Stomach (tissue), 8 donors: ENCODE measurements at regions not wholly inside any gene's neighbourhood (a gene's known extent, or its start where the extent isn't known, plus 50 kb on each side); places are given as distances from the start of the nearest gene placed in this dataset.

Experiments used
- DNase-seq, 2 donors: peaks; one replicate each; pipeline versions ENCODE4 v3.0.0 to v3.0.0-alpha.2; 2013 to 2019
- H3K27ac ChIP-seq, 5 donors: fragments of 200-600 bp in 4 of 5; sonication (generic) in 4 of 5; one replicate each; pipeline ENCODE4 v1.5.1; 2013 to 2019; ENCODE audit warnings: mild to moderate bottlenecking in 1 of 5, moderate library complexity in 1 of 5
- H3K27me3 ChIP-seq, 3 donors: fragments of 200-600 bp; sonication (generic); one replicate each; pipeline ENCODE4 v1.5.1; 2017 to 2019; ENCODE audit warnings: mixed run types in 1 of 3
- H3K36me3 ChIP-seq, 4 donors: fragments of 200-600 bp; sonication (generic); 1 replicate in 3 of 4; 2 replicates in 1 of 4; pipeline ENCODE4 v1.5.1; 2016 to 2019
- H3K4me1 ChIP-seq, 4 donors: fragments of 200-600 bp; sonication (generic); one replicate each; pipeline ENCODE4 v1.5.1; 2016 to 2019
- H3K4me3 ChIP-seq, 4 donors: fragments of 200-600 bp; sonication (generic) in 3 of 4; one replicate each; pipeline ENCODE4 v1.5.1; 2016 to 2019; ENCODE audit warnings: mild to moderate bottlenecking in 1 of 4
- H3K9me3 ChIP-seq, 4 donors: fragments of 200-600 bp; sonication (generic); one replicate each; pipeline ENCODE4 v1.5.1; 2016 to 2019
- CTCF ChIP-seq, 7 experiments: fragments of 450-650 bp in 4 of 7; fragments of 200-600 bp in 3 of 7; sonication (generic) in 3 of 7; IDR thresholded peaks; one replicate each; pipeline ENCODE4 v1.5.1; 2016 to 2019; ENCODE audit warnings: antibody characterized with exemption in 7 of 7, control low read depth in 2 of 7, mild to moderate bottlenecking in 1 of 7
- EP300 ChIP-seq: sonication (generic); formaldehyde crosslinking; IDR thresholded peaks from one replicate; pipeline ENCODE4 v1.6.1; 2017; ENCODE audit warnings: antibody characterized with exemption
- POLR2A ChIP-seq, 4 donors: fragments of 450-650 bp; IDR thresholded peaks; one replicate each; pipeline ENCODE4 v1.6.1; 2016; ENCODE audit warnings: antibody characterized with exemption in 4 of 4, control low read depth in 2 of 4, mild to moderate bottlenecking in 1 of 4, moderate library complexity in 1 of 4
- POLR2AphosphoS5 ChIP-seq, 3 donors: sonication (generic); formaldehyde crosslinking; IDR thresholded peaks; one replicate each; pipeline ENCODE4 v1.6.1; 2016; ENCODE audit warnings: antibody characterized with exemption in 3 of 3
- WGBS, 5 donors: extraction: QIAGEN DNeasy Blood & Tissue Kit in 3 of 5; methylation state at CpG; one replicate each; pipeline versions ENCODE4 v1.1.5 to v1.1.7; 2013 to 2018; 5-methylcytosine and 5-hydroxymethylcytosine counted together
- intact Hi-C: fragments of 100-400 bp; cut with DNase I; formaldehyde crosslinking; loops from one replicate; pipeline ENCODE4 v1.15.1; 2023; ENCODE audit warnings: low total_unique reads
- donor health status: healthy with polysubstance abuse.
- donor health status: Bipolar disorder and iron deficiency.
- donor health status: healthy.

DNA sequence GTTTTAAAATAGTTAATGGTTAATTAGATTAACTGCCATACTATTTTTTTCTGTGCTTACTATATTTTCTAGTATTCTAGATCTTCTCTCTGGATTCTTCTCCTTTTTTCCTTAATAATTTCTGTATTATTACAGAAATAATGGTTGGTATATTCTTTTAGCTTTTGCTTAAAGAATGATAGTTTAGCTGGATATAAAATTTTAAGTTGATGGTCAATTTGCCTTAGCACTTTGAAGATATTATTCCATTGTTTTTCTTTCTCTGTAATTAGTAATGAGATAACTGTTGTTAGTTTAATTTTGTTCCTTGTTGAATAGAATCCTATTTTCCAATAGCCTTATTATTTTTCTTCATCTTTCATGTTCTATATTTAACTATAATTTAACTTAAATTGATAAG lies 99.9 kb upstream of the NCAM1 start:
- H3K36me3 ChIP-seq = no peaks in the 10 kb centered on the region
- no peak overlapping the region for H3K27ac ChIP-seq
- intact Hi-C loops = no loop called here
- H3K9me3 ChIP-seq = peaks cover 0 to 11% (median 4%) of the 10 kb centered on the region in 4 donors
- no peak for DNase-seq
- H3K4me1 ChIP-seq = no peaks in the 10 kb centered on the region
- no peak overlapping the region for H3K4me3 ChIP-seq
- H3K27me3 ChIP-seq = no peaks in the 10 kb centered on the region
- TF ChIP-seq POLR2A (IDR thresholded peaks at IDR 0.05) (no peak), POLR2AphosphoS5 (IDR thresholded peaks at IDR 0.05) (no peak), CTCF (IDR thresholded peaks at IDR 0.05) (no peak), EP300 (no peak)

DNA sequence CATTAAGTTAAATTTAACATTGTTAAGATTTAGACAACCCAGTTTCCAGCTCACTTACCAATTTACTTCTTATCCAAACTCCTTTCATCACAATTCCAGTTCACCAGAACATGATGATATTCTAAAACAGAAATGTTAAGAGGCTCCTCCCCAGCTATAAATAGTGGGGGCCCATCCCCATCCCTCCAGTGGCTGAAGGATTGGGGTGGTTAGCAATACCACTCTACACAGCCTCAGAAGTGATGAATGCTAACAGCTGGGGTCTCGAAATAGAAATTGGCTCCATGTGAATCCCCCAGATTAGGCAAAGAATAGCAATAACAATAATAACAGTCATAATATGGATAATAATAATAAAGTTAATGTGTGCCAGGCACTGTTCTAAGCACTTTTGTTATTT lies 97.9 kb upstream of the NCAM1 start:
- no peak for DNase-seq
- Histone ChIP-seq H3K4me1 (no peaks in the 10 kb centered on the region), H3K9me3 (peaks cover 0 to 11% (median 4%) of the 10 kb centered on the region in 4 donors), H3K4me3 (no peak overlapping the region), H3K27ac (no peak overlapping the region), H3K27me3 (no peaks in the 10 kb centered on the region), H3K36me3 (no peaks in the 10 kb centered on the region)
- no peak for TF ChIP-seq CTCF (IDR thresholded peaks at IDR 0.05)
- no peak for TF ChIP-seq POLR2AphosphoS5 (IDR thresholded peaks at IDR 0.05)
- TF ChIP-seq POLR2A (IDR thresholded peaks at IDR 0.05) = no peak
- TF ChIP-seq EP300 = no peak
- 77 to 89% (median 86%) methylated on average over 1 of the region's 1 CpG for WGBS, 5 donors
- intact Hi-C loops = no loop called here

- Histone ChIP-seq H3K27ac (no peak overlapping the region), H3K9me3 (peaks cover 0 to 11% (median 4%) of the 10 kb centered on the region in 4 donors), H3K4me3 (no peak overlapping the region), H3K36me3 (no peaks in the 10 kb centered on the region), H3K4me1 (no peaks in the 10 kb centered on the region), H3K27me3 (no peaks in the 10 kb centered on the region)
- 88 to 92% (median 91%) methylated on average over 9 of the region's 9 CpGs for WGBS, 5 donors
- intact Hi-C loops = no loop called here
- TF ChIP-seq CTCF (IDR thresholded peaks at IDR 0.05) (no peak), POLR2AphosphoS5 (IDR thresholded peaks at IDR 0.05) (no peak), EP300 (no peak), POLR2A (IDR thresholded peaks at IDR 0.05) (no peak)
- DNase-seq = no peak
Observed at GRCh38 chr11:112864672-112865071, 96.5 kb upstream of the NCAM1 start.

DNA sequence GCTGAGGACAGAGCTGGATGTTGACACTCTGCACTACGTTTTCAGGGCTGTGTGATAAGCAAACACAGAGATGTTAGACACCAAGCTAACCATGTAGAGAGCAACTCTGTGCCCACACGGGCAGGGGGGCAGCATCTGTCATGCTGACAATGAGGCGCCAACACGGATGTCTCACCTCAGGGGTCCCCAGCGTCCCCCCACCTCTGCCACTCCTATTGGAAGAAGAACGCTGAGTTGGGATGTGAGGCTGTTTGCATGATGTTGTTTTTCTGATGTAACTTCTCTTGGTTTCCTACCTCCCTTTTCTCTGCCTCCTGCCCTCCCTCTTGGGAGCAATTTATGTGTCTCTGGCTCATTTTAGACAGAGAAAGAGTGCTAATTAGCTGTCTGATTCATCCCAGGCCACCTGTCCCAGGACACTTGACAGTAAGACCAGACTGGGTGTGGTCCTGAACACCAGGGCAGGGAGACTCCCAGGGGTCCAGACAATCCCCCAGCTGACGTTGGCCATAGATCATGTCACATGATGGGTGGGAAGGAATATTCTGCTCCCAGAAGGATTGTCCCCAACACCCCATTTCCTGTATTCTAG lies 89.2 kb upstream of the NCAM1 start:
- DNase-seq = no peak
- Histone ChIP-seq H3K36me3 (no peaks in the 10 kb centered on the region), H3K27ac (no peak overlapping the region), H3K4me3 (no peak overlapping the region), H3K9me3 (no peaks in the 10 kb centered on the region), H3K4me1 (no peaks in the 10 kb centered on the region), H3K27me3 (peaks cover 0 to 10% (median 0%) of the 10 kb centered on the region in 3 donors)
- TF ChIP-seq CTCF (IDR thresholded peaks at IDR 0.05) (no peak), EP300 (no peak), POLR2AphosphoS5 (IDR thresholded peaks at IDR 0.05) (no peak), POLR2A (IDR thresholded peaks at IDR 0.05) (no peak)
- WGBS, 5 donors = 35 to 61% (median 38%) methylated on average over 7 of the region's 7 CpGs
- intact Hi-C loops = no loop called here
